ENCODE measurements at regions not wholly inside any gene's neighbourhood (a gene's known extent, or its start where the extent isn't known, plus 50 kb on each side); places are given as distances from the start of the nearest gene placed in this dataset.
"Not testable (repeated sequence)": the region's sequence is repeated elsewhere in the genome, so short reads cannot be mapped to it uniquely, and the experiment has no call there.

DNA sequence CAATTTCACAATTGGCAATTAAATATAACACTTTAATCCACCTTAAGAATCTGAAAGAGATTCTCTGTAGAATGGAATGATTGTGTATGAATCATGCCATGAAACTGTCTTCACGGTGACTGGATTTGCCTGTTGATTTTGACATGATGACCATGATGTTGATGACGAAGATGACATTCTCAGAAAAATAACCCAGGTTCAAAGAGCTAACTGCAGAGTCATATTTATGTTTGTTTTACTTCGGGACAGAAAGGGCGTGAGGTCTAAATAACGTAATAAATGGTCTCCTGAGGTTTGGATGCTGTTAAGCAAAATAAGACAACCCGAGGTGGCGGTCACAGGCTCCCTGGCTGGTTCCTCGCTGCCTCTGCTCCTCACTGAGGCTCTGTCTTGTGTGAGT is 532.0 kb downstream of the TMEM121 start:
- Histone ChIP-seq H3K27me3 (ENCODE audit: insufficient read depth, low read depth, severe bottlenecking) (peaks cover 64% of the 10 kb centered on the region), H3K9me3 (ENCODE audit: severe bottlenecking) (no peaks in the 10 kb centered on the region), H3K27ac (no peak overlapping the region)

GRCh38 chr14:106060276-106060975 is 534.0 kb downstream of the TMEM121 start:
- H3K27me3 ChIP-seq (ENCODE audit: insufficient read depth, low read depth, severe bottlenecking): peaks cover 66% of the 10 kb centered on the region
- H3K27ac ChIP-seq: no peak overlapping the region
- H3K36me3 ChIP-seq: no peaks in the 10 kb centered on the region
- no peak for DNase-seq
- TF ChIP-seq, protein P1, sequence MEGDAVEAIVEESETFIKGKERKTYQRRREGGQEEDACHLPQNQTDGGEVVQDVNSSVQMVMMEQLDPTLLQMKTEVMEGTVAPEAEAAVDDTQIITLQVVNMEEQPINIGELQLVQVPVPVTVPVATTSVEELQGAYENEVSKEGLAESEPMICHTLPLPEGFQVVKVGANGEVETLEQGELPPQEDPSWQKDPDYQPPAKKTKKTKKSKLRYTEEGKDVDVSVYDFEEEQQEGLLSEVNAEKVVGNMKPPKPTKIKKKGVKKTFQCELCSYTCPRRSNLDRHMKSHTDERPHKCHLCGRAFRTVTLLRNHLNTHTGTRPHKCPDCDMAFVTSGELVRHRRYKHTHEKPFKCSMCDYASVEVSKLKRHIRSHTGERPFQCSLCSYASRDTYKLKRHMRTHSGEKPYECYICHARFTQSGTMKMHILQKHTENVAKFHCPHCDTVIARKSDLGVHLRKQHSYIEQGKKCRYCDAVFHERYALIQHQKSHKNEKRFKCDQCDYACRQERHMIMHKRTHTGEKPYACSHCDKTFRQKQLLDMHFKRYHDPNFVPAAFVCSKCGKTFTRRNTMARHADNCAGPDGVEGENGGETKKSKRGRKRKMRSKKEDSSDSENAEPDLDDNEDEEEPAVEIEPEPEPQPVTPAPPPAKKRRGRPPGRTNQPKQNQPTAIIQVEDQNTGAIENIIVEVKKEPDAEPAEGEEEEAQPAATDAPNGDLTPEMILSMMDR (IDR thresholded peaks at IDR 0.05; ENCODE audit: low read depth, low read length): no peak
- H3K9me3 ChIP-seq (ENCODE audit: severe bottlenecking): no peaks in the 10 kb centered on the region
- H3K4me3 ChIP-seq (ENCODE audit: low read depth, low read length): no peak overlapping the region

More for the DNA sequence above, 532.0 kb downstream of the TMEM121 start:
- no peak overlapping the region for H3K4me3 ChIP-seq (ENCODE audit: low read depth, low read length)
- no peak for DNase-seq
- TF ChIP-seq, protein P1 (IDR thresholded peaks at IDR 0.05; ENCODE audit: low read depth, low read length): no peak
- H3K36me3 ChIP-seq: no peaks in the 10 kb centered on the region

DNA sequence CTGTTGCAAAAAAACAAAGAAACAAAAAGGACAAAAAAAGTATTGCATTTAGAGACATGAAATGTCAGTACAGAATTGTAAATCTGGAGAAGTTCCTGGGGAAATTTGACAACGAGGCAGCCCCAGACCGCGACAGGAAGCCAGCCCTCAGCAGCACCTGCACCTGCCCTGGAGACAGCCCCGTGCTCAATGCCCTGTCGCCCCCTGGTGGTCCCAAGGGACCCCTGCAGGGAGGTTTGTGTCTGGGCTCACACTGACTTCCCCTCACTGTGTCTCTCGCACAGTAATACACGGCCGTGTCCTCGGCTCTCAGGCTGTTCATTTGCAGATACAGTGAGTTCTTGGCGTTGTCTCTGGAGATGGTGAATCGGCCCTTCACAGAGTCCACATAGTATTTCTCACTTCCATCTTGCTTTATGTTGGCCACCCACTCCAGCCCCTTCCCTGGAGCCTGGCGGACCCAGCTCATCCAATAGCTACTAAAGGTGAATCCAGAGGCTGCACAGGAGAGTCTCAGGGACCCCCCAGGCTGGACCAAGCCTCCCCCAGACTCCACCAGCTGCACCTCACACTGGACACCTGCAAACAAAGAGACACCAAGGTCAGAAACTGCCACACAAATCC is 535.6 kb downstream of the TMEM121 start:
- H3K36me3 ChIP-seq; H3K4me3 ChIP-seq (ENCODE audit: low read depth, low read length); H3K27ac ChIP-seq; H3K9me3 ChIP-seq (ENCODE audit: severe bottlenecking): not testable (repeated sequence)
- DNase-seq: peak; percentile 35
- TF ChIP-seq, protein P1 (IDR thresholded peaks at IDR 0.05; ENCODE audit: low read depth, low read length): peak; percentile 46
- peaks cover 55% of the 10 kb centered on the region for H3K27me3 ChIP-seq (ENCODE audit: insufficient read depth, low read depth, severe bottlenecking)

GRCh38 chr14:106062502-106063272 is 536.3 kb downstream of the TMEM121 start:
- Histone ChIP-seq H3K27me3 (ENCODE audit: insufficient read depth, low read depth, severe bottlenecking) (peaks cover 54% of the 10 kb centered on the region), H3K36me3 (no peaks in the 10 kb centered on the region), H3K9me3 (ENCODE audit: severe bottlenecking) (no peaks in the 10 kb centered on the region), H3K4me3 (ENCODE audit: low read depth, low read length) (no peak overlapping the region), H3K27ac (no peak overlapping the region)
- TF ChIP-seq, protein P1 (IDR thresholded peaks at IDR 0.05; ENCODE audit: low read depth, low read length): no peak
- no peak for DNase-seq

GRCh38 chr14:106067935-106068334 is 541.6 kb downstream of the TMEM121 start:
- Histone ChIP-seq H3K9me3 (ENCODE audit: severe bottlenecking) (no peaks in the 10 kb centered on the region), H3K27me3 (ENCODE audit: insufficient read depth, low read depth, severe bottlenecking) (peaks cover 58% of the 10 kb centered on the region)

More at GRCh38 chr14:106067935-106068334, 541.6 kb downstream of the TMEM121 start:
- H3K27ac ChIP-seq: no peak overlapping the region
- no peak overlapping the region for H3K4me3 ChIP-seq (ENCODE audit: low read depth, low read length)
- no peaks in the 10 kb centered on the region for H3K36me3 ChIP-seq
- TF ChIP-seq, protein P1 (IDR thresholded peaks at IDR 0.05; ENCODE audit: low read depth, low read length): no peak
- no peak for DNase-seq
